Endothelial cell of umbilical vein (primary cell): ENCODE measurements at regions not wholly inside any gene's neighbourhood (a gene's known extent, or its start where the extent isn't known, plus 50 kb on each side); places are given as distances from the start of the nearest gene placed in this dataset.

Experiments used
- BruUV-seq: library from RNA; stranded (reverse); fragments of 400-500 nt; replicated peaks from 2 replicates; lab custom pipeline; 2021; lab: Mats Ljungman, UMichigan
- CTCF ChIA-PET: fragments of 300-600, 350-600 bp; sonication (Branson Sonifier 250); formaldehyde crosslinking; loops from one replicate; lab custom pipeline; 2021; ENCODE audit warnings: antibody characterized with exemption, inconsistent platforms; lab: Charles Lee
- POLR2A ChIA-PET: fragments of 300-600, 350-600 bp; sonication (Branson Sonifier 250); formaldehyde crosslinking; loops from one replicate; lab custom pipeline; 2021; ENCODE audit warnings: antibody characterized with exemption, inconsistent platforms; lab: Charles Lee
- DNase-seq: peaks from one replicate; pipeline ENCODE4 v3.0.0-alpha.2; 2011; ENCODE audit warnings: low read depth, low spot score
- FAIRE-seq: peaks from 2 replicates; lab custom pipeline; 2011; peaks lifted over from hg19 to GRCh38; lab: Jason Lieb, UNC
- H2AFZ ChIP-seq: 2 replicates; pipeline ENCODE4 v1.6.0; 2012; ENCODE audit warnings: low read depth, low read length, control low read depth, inconsistent platforms
- H3K27ac ChIP-seq: 2 replicates; pipeline ENCODE4 v1.5.1; 2011; ENCODE audit warnings: low read depth, mild to moderate bottlenecking, control low read depth, low read length, moderate library complexity; ENCODE audit not compliant: insufficient read depth
- H3K27me3 ChIP-seq, 2 experiments: 2 replicates each; pipeline versions ENCODE4 v1.6.0 to v1.6.1; 2011; ENCODE audit warnings: low read length in 2 of 2, mixed read lengths in 1 of 2; ENCODE audit not compliant: control insufficient read depth in 2 of 2, insufficient read depth in 2 of 2
- H3K36me3 ChIP-seq, 2 experiments: 2 replicates in 1 of 2; 3 replicates in 1 of 2; pipeline ENCODE4 v1.5.1; 2011; ENCODE audit warnings: low read length in 2 of 2, mild to moderate bottlenecking in 1 of 2, moderate library complexity in 1 of 2; ENCODE audit not compliant: control insufficient read depth in 2 of 2, insufficient read depth in 2 of 2; ENCODE audit errors: extremely low read depth in 1 of 2
- H3K4me1 ChIP-seq: 3 replicates; pipeline ENCODE4 v1.5.1; 2011; ENCODE audit warnings: mild to moderate bottlenecking, low read length; ENCODE audit not compliant: control insufficient read depth, insufficient read depth; ENCODE audit errors: extremely low read depth
- H3K4me2 ChIP-seq: 2 replicates; pipeline ENCODE4 v1.6.1; 2011; ENCODE audit warnings: low read length, control low read depth, mixed read lengths; ENCODE audit not compliant: insufficient read depth
- H3K4me3 ChIP-seq, 3 experiments: fragments of 200-600 bp in 1 of 3; sonication (generic), shearing (Covaris generic) in 1 of 3; replicated peaks in 1 of 3; 2 replicates each; pipeline ENCODE4 v1.5.1; 2011 to 2016; ENCODE audit warnings: control low read depth in 3 of 3, low read length in 3 of 3, mild to moderate bottlenecking in 2 of 3, inconsistent platforms in 1 of 3, low read depth in 1 of 3, moderate library complexity in 1 of 3; ENCODE audit not compliant: insufficient read depth in 1 of 3
- H3K79me2 ChIP-seq: 2 replicates; pipeline ENCODE4 v1.6.0; 2012; ENCODE audit warnings: low read length, inconsistent platforms; ENCODE audit not compliant: control insufficient read depth, insufficient read depth
- H3K9ac ChIP-seq: replicated peaks from 2 replicates; pipeline ENCODE3; 2011; ENCODE audit warnings: low read length, control low read depth; ENCODE audit not compliant: insufficient read depth; ENCODE audit errors: extremely low read depth
- H3K9me1 ChIP-seq: replicated peaks from 3 replicates; pipeline ENCODE4 v1.6.0; 2011; ENCODE audit warnings: mild to moderate bottlenecking, low read length; ENCODE audit not compliant: control insufficient read depth, insufficient read depth; ENCODE audit errors: extremely low read depth
- H3K9me3 ChIP-seq: replicated peaks from 2 replicates; pipeline ENCODE4 v1.5.1; 2012; ENCODE audit warnings: low read length, inconsistent platforms; ENCODE audit not compliant: control insufficient read depth, insufficient read depth
- H4K20me1 ChIP-seq: replicated peaks from 2 replicates; pipeline ENCODE3; 2011; ENCODE audit warnings: mild to moderate bottlenecking, low read length; ENCODE audit not compliant: control insufficient read depth, insufficient read depth; ENCODE audit errors: extremely low read depth
- EZH2 ChIP-seq: IDR thresholded peaks from 2 replicates; pipeline ENCODE4 v1.6.1; 2012; ENCODE audit warnings: borderline replicate concordance, low read depth, mild to moderate bottlenecking, moderate library complexity, low read length, inconsistent platforms; ENCODE audit not compliant: severe bottlenecking
- FOS ChIP-seq: IDR thresholded peaks from 2 replicates; pipeline ENCODE4 v1.6.1; 2011; ENCODE audit warnings: mild to moderate bottlenecking, low read length, moderate library complexity, borderline replicate concordance; ENCODE audit not compliant: insufficient read depth
- GATA2 ChIP-seq: IDR thresholded peaks from 2 replicates; pipeline ENCODE4 v1.7.0; 2011; ENCODE audit warnings: low read depth, mild to moderate bottlenecking, moderate library complexity, mixed read lengths, low read length; ENCODE audit not compliant: insufficient read length, insufficient read depth
- JUN ChIP-seq: IDR thresholded peaks from 2 replicates; pipeline ENCODE4 v1.6.1; 2011; ENCODE audit warnings: borderline replicate concordance, low read depth; ENCODE audit not compliant: insufficient read length, insufficient read depth
- MYC ChIP-seq: IDR thresholded peaks from one replicate; pipeline ENCODE4 v1.6.1; 2011; ENCODE audit warnings: mild to moderate bottlenecking, low read depth, low read length
- POLR2A ChIP-seq: IDR thresholded peaks from 2 replicates; pipeline ENCODE4 v1.6.1; 2012; ENCODE audit warnings: low read depth, mild to moderate bottlenecking, control low read depth, low read length
- POLR2AphosphoS5 ChIP-seq: IDR thresholded peaks from 2 replicates; pipeline ENCODE4 v1.6.1; 2012; ENCODE audit warnings: low read depth, mild to moderate bottlenecking, control low read depth, low read length, moderate library complexity; ENCODE audit not compliant: insufficient read depth
- dilution Hi-C: fragments of 300-500 bp; cut with MboI; formaldehyde crosslinking; loops from one replicate; pipeline ENCODE4 v1.15.0; 2019; ENCODE audit warnings: low sequenced_read_pairs; ENCODE audit not compliant: extremely low pct_ligation_motif_present
- intact Hi-C: fragments of 100-400 bp; cut with micrococcal nuclease; formaldehyde crosslinking; loops from one replicate; pipeline ENCODE4 v1.10.0; 2022
- TF ChIP-seq, protein P1 (sequence below), 2 donors: IDR thresholded peaks; 1 replicate in 1 of 2; 2 replicates in 1 of 2; pipeline ENCODE4 v1.5.1; 2011; ENCODE audit warnings: low read length in 2 of 2, mild to moderate bottlenecking in 2 of 2, moderate library complexity in 2 of 2, control low read depth in 1 of 2, inconsistent platforms in 1 of 2, low read depth in 1 of 2; ENCODE audit not compliant: insufficient read depth in 1 of 2; ENCODE audit errors: extremely low read depth in 1 of 2
- TF ChIP-seq, protein P2 (sequence below): IDR thresholded peaks from 2 replicates; pipeline ENCODE4 v1.6.1; 2011; ENCODE audit not compliant: insufficient read depth, insufficient read length

DNA sequence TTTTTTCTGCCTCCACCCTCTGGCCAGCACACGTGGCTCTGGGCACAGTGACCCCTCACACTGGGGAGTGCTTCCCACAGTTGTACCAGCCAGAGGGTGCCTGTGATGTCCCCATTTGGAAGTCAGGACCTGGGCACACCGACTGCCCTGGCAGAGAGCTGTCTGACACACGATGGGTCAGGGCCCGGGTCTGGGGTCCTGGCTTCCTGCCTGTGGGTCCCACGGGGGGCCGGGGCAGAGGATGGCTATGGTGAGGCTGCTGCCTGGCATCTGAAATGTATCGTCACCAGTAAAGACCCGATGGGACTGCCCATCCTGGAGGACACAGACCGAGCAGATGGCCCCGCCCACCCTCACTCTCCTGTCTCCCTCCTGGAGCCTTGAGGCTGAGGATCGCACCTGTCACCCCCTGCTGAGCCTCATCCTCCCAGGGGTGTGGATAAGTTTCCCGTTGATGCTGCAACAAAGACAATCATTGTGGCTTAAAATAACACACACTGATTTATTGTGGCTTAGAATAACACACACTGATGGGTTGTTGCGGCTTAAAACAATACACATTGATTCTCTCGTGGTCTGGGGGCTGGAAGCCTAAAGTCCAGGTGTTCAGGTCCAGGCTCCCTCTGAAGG lies 88.8 kb upstream of the TTC34 start:
- CTCF ChIA-PET, result no interaction called here
- no peak for DNase-seq
- BruUV-seq, result no TSS peak

DNA sequence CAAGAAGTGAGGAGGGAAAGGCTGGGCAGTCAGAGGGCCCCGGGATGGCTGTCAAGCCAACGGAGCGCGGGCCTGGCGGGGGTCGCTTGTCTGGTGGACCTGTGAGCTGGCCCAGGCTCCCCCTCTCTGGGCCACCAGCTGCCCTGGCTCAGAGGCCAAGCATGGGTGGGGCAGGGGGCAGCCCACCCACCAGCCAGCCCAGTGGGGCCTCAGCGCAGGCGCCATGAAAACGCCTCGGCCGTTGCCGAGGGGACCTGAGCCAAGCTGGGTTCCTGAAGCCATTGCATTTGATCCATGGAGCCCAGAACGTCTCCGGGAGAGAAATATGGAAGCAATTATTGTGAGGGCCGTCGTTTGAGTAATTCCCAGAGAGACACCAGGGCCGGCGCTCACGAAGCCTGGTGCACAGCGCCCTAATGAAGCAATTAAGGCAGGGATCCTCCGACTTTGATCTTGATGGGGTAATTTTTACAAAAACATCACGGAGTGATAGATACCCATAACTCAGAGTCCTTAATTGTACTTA lies 90.5 kb upstream of the TTC34 start:
- Histone ChIP-seq H3K27ac (no peak overlapping the region), H3K4me3 (no peak overlapping the region), H3K9me1 (no peaks in the 10 kb centered on the region), H3K9me3 (peaks cover 5% of the 10 kb centered on the region), H4K20me1 (no peaks in the 10 kb centered on the region), H3K4me2 (no peak overlapping the region), H3K27me3 (no peaks in the 10 kb centered on the region), H3K9ac (no peak overlapping the region), H3K4me1 (no peaks in the 10 kb centered on the region), H3K36me3 (no peaks in the 10 kb centered on the region), H3K79me2 (no peaks in the 10 kb centered on the region), H2AFZ (no peak overlapping the region)
- dilution Hi-C loops, result no loop called here
- intact Hi-C loops, result no loop called here
- FAIRE-seq (no peak), DNase-seq (no peak)
- TF ChIP-seq POLR2AphosphoS5, result no peak
- no peak for TF ChIP-seq JUN
- TF ChIP-seq MYC, result no peak
- TF ChIP-seq, protein P1, sequence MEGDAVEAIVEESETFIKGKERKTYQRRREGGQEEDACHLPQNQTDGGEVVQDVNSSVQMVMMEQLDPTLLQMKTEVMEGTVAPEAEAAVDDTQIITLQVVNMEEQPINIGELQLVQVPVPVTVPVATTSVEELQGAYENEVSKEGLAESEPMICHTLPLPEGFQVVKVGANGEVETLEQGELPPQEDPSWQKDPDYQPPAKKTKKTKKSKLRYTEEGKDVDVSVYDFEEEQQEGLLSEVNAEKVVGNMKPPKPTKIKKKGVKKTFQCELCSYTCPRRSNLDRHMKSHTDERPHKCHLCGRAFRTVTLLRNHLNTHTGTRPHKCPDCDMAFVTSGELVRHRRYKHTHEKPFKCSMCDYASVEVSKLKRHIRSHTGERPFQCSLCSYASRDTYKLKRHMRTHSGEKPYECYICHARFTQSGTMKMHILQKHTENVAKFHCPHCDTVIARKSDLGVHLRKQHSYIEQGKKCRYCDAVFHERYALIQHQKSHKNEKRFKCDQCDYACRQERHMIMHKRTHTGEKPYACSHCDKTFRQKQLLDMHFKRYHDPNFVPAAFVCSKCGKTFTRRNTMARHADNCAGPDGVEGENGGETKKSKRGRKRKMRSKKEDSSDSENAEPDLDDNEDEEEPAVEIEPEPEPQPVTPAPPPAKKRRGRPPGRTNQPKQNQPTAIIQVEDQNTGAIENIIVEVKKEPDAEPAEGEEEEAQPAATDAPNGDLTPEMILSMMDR (IDR thresholded peaks at IDR 0.05; ENCODE audit: extremely low read depth in 1 of 2, insufficient read depth in 1 of 2, low read depth in 1 of 2, low read length in 2 of 2), result no peak
- no peak for TF ChIP-seq EZH2
- TF ChIP-seq, protein P2, sequence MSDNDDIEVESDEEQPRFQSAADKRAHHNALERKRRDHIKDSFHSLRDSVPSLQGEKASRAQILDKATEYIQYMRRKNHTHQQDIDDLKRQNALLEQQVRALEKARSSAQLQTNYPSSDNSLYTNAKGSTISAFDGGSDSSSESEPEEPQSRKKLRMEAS, result no peak
- no peak for TF ChIP-seq GATA2
- TF ChIP-seq POLR2A, result no peak
- no peak for TF ChIP-seq FOS
- ChIA-PET POLR2A (no interaction called here), CTCF (no interaction called here)
- BruUV-seq, result no TSS peak

More for the DNA sequence above, 88.8 kb upstream of the TTC34 start:
- Histone ChIP-seq H3K4me1 (no peaks in the 10 kb centered on the region), H3K27me3 (no peaks in the 10 kb centered on the region), H3K4me2 (no peak overlapping the region), H3K27ac (no peak overlapping the region), H3K79me2 (no peaks in the 10 kb centered on the region), H3K9ac (no peak overlapping the region), H3K36me3 (no peaks in the 10 kb centered on the region), H3K9me1 (no peaks in the 10 kb centered on the region), H3K9me3 (peaks cover 3% of the 10 kb centered on the region), H3K4me3 (no peak overlapping the region), H4K20me1 (no peaks in the 10 kb centered on the region), H2AFZ (no peak overlapping the region)
- intact Hi-C loops, result no loop called here
- dilution Hi-C loops, result no loop called here
- TF ChIP-seq POLR2A (no peak), POLR2AphosphoS5 (no peak), JUN (no peak), GATA2 (no peak), FOS (no peak), MYC (no peak)
- POLR2A ChIA-PET, result no interaction called here
- no peak for FAIRE-seq
